ENCODE measurements at regions not wholly inside any gene's neighbourhood (a gene's known extent, or its start where the extent isn't known, plus 50 kb on each side); places are given as distances from the start of the nearest gene placed in this dataset.

GRCh38 chr9:121566481-121567465 is 67.1 kb upstream of the GGTA1 start:
- peaks cover 11 to 29% (median 22%) of the 10 kb centered on the region in 4 donors for H3K4me1 ChIP-seq
- WGBS, 2 donors (ENCODE audit: low coverage in 1 of 2), result 47 to 72% methylated on average over 3 to 27 of the region's 27 CpGs
- H3K9me3 ChIP-seq, result no peaks in the 10 kb centered on the region
- H3K4me3 ChIP-seq, result peak overlapping the region in 3 of 4 donors; percentile 16 to 33 (median 30)
- peak; percentile 13 for DNase-seq
- H3K27ac ChIP-seq, result peak overlapping the region; percentile 71 to 87 (median 82)
- no peaks in the 10 kb centered on the region for H3K36me3 ChIP-seq
- no peak for TF ChIP-seq EP300 (IDR thresholded peaks at IDR 0.05; ENCODE audit: low read depth)
- H3K27me3 ChIP-seq, result no peaks in the 10 kb centered on the region
- in situ Hi-C loops (cut with MboI; ENCODE audit: low pct_ligation_motif_present in 1 of 4, low pct_unique_long_range_greater_than_20kb in 1 of 4, low sequenced_read_pairs in 3 of 4) (loop anchor here in 1 of 4 donors (25.0 kb wide), 1 partner anchor 421 kb away; no protein-coding TSS in a partner anchor), intact Hi-C loops (cut with DNase I; ENCODE audit: low total_unique reads) (no loop called here)

- Histone ChIP-seq H3K36me3 (no peaks in the 10 kb centered on the region), H3K4me1 (peaks cover 11 to 29% (median 22%) of the 10 kb centered on the region in 4 donors), H3K27ac (peak overlapping the region; percentile 71 to 87 (median 82)), H3K4me3 (peak overlapping the region in 3 of 4 donors; percentile 16 to 33 (median 30)), H3K27me3 (no peaks in the 10 kb centered on the region), H3K9me3 (no peaks in the 10 kb centered on the region)
- in situ Hi-C loops (cut with MboI; ENCODE audit: low pct_ligation_motif_present in 1 of 4, low pct_unique_long_range_greater_than_20kb in 1 of 4, low sequenced_read_pairs in 3 of 4) (loop anchor here in 1 of 4 donors (25.0 kb wide), 1 partner anchor 420 kb away; no protein-coding TSS in a partner anchor), intact Hi-C loops (cut with DNase I; ENCODE audit: low total_unique reads) (no loop called here)
- DNase-seq, result no peak
- WGBS, 2 donors (ENCODE audit: low coverage in 1 of 2), result 52% methylated on average over 15 of the region's 19 CpGs; no CpG with 5 or more reads in 1 of the 2 donors
- TF ChIP-seq CTCF (IDR thresholded peaks at IDR 0.05) (peak in 1 of 5 experiments; percentile 10), EP300 (IDR thresholded peaks at IDR 0.05; ENCODE audit: low read depth) (no peak)
Measured at GRCh38 chr9:121567500-121568342, 68.1 kb upstream of the GGTA1 start.

GRCh38 chr9:121568343-121569265 is 69.0 kb upstream of the GGTA1 start:
- peak overlapping the region in 2 of 4 donors; percentile 30 to 33 for H3K4me3 ChIP-seq

More at GRCh38 chr9:121568343-121569265, 69.0 kb upstream of the GGTA1 start:
- Histone ChIP-seq H3K27ac (peak overlapping the region; percentile 71 to 87 (median 82)), H3K36me3 (no peaks in the 10 kb centered on the region), H3K27me3 (no peaks in the 10 kb centered on the region), H3K4me1 (peaks cover 11 to 29% (median 22%) of the 10 kb centered on the region in 4 donors), H3K9me3 (no peaks in the 10 kb centered on the region)
- DNase-seq, result peak; percentile 24
- in situ Hi-C loops (cut with MboI; ENCODE audit: low pct_ligation_motif_present in 1 of 4, low pct_unique_long_range_greater_than_20kb in 1 of 4, low sequenced_read_pairs in 3 of 4), result loop anchor here in 1 of 4 donors (25.0 kb wide), 1 partner anchor 419 kb away; no protein-coding TSS in a partner anchor
- 37 to 41% methylated on average over 4 to 8 of the region's 9 CpGs for WGBS, 2 donors (ENCODE audit: low coverage in 1 of 2)
- intact Hi-C loops (cut with DNase I; ENCODE audit: low total_unique reads), result no loop called here
- TF ChIP-seq CTCF (IDR thresholded peaks at IDR 0.05), result no peak
- no peak for TF ChIP-seq POLR2A (IDR thresholded peaks at IDR 0.05)
- no peak for TF ChIP-seq EP300 (IDR thresholded peaks at IDR 0.05; ENCODE audit: low read depth)
- no peak for TF ChIP-seq POLR2AphosphoS5 (IDR thresholded peaks at IDR 0.05)

Measured in transverse colon (tissue), 4 donors.